Thyroid gland (tissue), 4 donors: ENCODE measurements at regions not wholly inside any gene's neighbourhood (a gene's known extent, or its start where the extent isn't known, plus 50 kb on each side); places are given as distances from the start of the nearest gene placed in this dataset.

ENCODE experiments used
- POLR2A ChIP-seq, 2 donors: fragments of 450-650 bp; IDR thresholded peaks; one replicate each; pipeline ENCODE4 v1.6.1; 2017; ENCODE audit warnings: antibody characterized with exemption in 2 of 2, mild to moderate bottlenecking in 2 of 2, moderate library complexity in 1 of 2
- TF ChIP-seq, protein P1 (sequence below), 6 experiments: fragments of 200-600 bp in 3 of 6; fragments of 450-650 bp in 3 of 6; sonication (generic) in 3 of 6; IDR thresholded peaks; one replicate each; pipeline ENCODE4 v1.5.1; 2016 to 2019; ENCODE audit warnings: antibody characterized with exemption in 6 of 6, mild to moderate bottlenecking in 2 of 6, inconsistent platforms in 1 of 6, moderate library complexity in 1 of 6

DNA sequence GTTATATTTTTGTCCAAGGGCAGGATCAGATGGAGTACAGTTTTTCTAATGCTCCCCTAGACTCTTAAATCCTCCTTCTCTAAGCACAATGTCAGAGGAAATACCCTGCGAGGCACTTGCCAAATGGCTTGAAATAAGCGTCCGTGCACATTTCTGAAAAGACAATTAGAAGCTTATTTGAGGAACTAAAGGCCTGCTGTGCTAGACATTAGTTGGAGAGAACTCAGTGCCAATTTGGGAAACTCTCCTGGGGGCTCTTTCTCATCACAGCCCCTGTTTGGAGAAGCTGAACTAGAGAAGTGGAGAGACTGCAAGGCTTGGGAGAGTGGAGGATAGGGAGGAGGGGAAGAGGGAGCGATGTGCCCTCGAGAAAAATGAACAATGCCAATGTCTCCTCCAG is 247.6 kb upstream of the C2CD4B start:
- TF ChIP-seq, protein P1, sequence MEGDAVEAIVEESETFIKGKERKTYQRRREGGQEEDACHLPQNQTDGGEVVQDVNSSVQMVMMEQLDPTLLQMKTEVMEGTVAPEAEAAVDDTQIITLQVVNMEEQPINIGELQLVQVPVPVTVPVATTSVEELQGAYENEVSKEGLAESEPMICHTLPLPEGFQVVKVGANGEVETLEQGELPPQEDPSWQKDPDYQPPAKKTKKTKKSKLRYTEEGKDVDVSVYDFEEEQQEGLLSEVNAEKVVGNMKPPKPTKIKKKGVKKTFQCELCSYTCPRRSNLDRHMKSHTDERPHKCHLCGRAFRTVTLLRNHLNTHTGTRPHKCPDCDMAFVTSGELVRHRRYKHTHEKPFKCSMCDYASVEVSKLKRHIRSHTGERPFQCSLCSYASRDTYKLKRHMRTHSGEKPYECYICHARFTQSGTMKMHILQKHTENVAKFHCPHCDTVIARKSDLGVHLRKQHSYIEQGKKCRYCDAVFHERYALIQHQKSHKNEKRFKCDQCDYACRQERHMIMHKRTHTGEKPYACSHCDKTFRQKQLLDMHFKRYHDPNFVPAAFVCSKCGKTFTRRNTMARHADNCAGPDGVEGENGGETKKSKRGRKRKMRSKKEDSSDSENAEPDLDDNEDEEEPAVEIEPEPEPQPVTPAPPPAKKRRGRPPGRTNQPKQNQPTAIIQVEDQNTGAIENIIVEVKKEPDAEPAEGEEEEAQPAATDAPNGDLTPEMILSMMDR (IDR thresholded peaks at IDR 0.05), result no peak
- TF ChIP-seq POLR2A (IDR thresholded peaks at IDR 0.05), result no peak
